HEK293T (cell line): ENCODE measurements at regions not wholly inside any gene's neighbourhood (a gene's known extent, or its start where the extent isn't known, plus 50 kb on each side); places are given as distances from the start of the nearest gene placed in this dataset.

Source experiments
- ARNT ChIP-seq: fragments of 450-650 bp; IDR thresholded peaks from 2 replicates; pipeline ENCODE4 v1.6.1; 2017; ENCODE audit warnings: mild to moderate bottlenecking
- BHLHE40 ChIP-seq: fragments of 450-650 bp; IDR thresholded peaks from 2 replicates; pipeline ENCODE4 v1.6.1; 2016; ENCODE audit warnings: mild to moderate bottlenecking, moderate library complexity, borderline replicate concordance
- CTBP1 ChIP-seq: fragments of 450-650 bp; IDR thresholded peaks from 2 replicates; pipeline ENCODE4 v1.6.1; 2016; ENCODE audit warnings: borderline replicate concordance
- FOXK2 ChIP-seq: fragments of 450-650 bp; IDR thresholded peaks from 2 replicates; pipeline ENCODE4 v1.6.1; 2016; ENCODE audit warnings: mild to moderate bottlenecking
- FOXM1 ChIP-seq: fragments of 450-650 bp; IDR thresholded peaks from 2 replicates; pipeline ENCODE4 v1.6.1; 2017; ENCODE audit warnings: mild to moderate bottlenecking, borderline replicate concordance
- HDGF ChIP-seq: fragments of 450-650 bp; IDR thresholded peaks from 2 replicates; pipeline ENCODE4 v1.6.1; 2017; ENCODE audit warnings: antibody characterized with exemption, borderline replicate concordance
- L3MBTL2 ChIP-seq: fragments of 450-650 bp; conservative IDR thresholded peaks from 2 replicates; pipeline ENCODE4 v1.6.1; 2016; ENCODE audit warnings: mild to moderate bottlenecking
- SP1 ChIP-seq: fragments of 450-650 bp; IDR thresholded peaks from 2 replicates; pipeline ENCODE4 v1.6.1; 2017
- SUZ12 ChIP-seq: fragments of 450-650 bp; IDR thresholded peaks from 2 replicates; pipeline ENCODE4 v1.6.1; 2016; ENCODE audit warnings: mild to moderate bottlenecking
- TARDBP ChIP-seq: fragments of 450-650 bp; IDR thresholded peaks from 2 replicates; pipeline ENCODE4 v1.6.1; 2016
- ZNF384 ChIP-seq: fragments of 450-650 bp; IDR thresholded peaks from 2 replicates; pipeline ENCODE4 v1.6.1; 2016
- TF ChIP-seq, protein P1 (sequence below): fragments of 450-650 bp; IDR thresholded peaks from 2 replicates; pipeline ENCODE4 v1.6.1; 2016

GRCh38 chr18:56001576-56001975 lies 413.6 kb upstream of the TCF4 start:
- TF ChIP-seq SUZ12 (no peak), FOXM1 (no peak), ZNF384 (no peak), FOXK2 (no peak), L3MBTL2 (no peak), HDGF (no peak), SP1 (no peak), BHLHE40 (no peak), ARNT (no peak), TARDBP (no peak), CTBP1 (no peak)
- TF ChIP-seq, protein P1, sequence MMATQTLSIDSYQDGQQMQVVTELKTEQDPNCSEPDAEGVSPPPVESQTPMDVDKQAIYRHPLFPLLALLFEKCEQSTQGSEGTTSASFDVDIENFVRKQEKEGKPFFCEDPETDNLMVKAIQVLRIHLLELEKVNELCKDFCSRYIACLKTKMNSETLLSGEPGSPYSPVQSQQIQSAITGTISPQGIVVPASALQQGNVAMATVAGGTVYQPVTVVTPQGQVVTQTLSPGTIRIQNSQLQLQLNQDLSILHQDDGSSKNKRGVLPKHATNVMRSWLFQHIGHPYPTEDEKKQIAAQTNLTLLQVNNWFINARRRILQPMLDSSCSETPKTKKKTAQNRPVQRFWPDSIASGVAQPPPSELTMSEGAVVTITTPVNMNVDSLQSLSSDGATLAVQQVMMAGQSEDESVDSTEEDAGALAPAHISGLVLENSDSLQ, result no peak
